KBM-7 (cell line): ENCODE measurements at regions not wholly inside any gene's neighbourhood (a gene's known extent, or its start where the extent isn't known, plus 50 kb on each side); places are given as distances from the start of the nearest gene placed in this dataset.

ENCODE experiments used
- DNase-seq: peaks from one replicate; pipeline ENCODE4 v3.0.0-alpha.2; 2015
- in situ Hi-C: fragments of 300-500 bp; cut with MboI; formaldehyde crosslinking; loops from 2 replicates; pipeline ENCODE4 v1.14.3; 2020; ENCODE audit warnings: low sequenced_read_pairs, low pct_unique_long_range_greater_than_20kb, mixed read lengths

- no peak for DNase-seq
- in situ Hi-C loops, result no loop called here
Measured at GRCh38 chr21:28828981-28829380, 163.7 kb downstream of the LTN1 start.

GRCh38 chr21:28828021-28828420, 164.7 kb downstream of the LTN1 start:
- in situ Hi-C loops, result no loop called here
- DNase-seq, result no peak

- no peak for DNase-seq
- in situ Hi-C loops, result no loop called here
Measured at GRCh38 chr21:28827422-28827821, 165.3 kb downstream of the LTN1 start.

GRCh38 chr21:28826569-28826968, 166.1 kb downstream of the LTN1 start:
- in situ Hi-C loops, result no loop called here
- no peak for DNase-seq

GRCh38 chr21:28826021-28826420, 166.7 kb downstream of the LTN1 start:
- in situ Hi-C loops, result no loop called here
- DNase-seq, result no peak

GRCh38 chr21:28823429-28823828, 169.2 kb downstream of the LTN1 start:
- no peak for DNase-seq

GRCh38 chr21:28822486-28823335, 170.0 kb downstream of the LTN1 start:
- in situ Hi-C loops, result no loop called here
- no peak for DNase-seq

More at GRCh38 chr21:28823429-28823828, 169.2 kb downstream of the LTN1 start:
- in situ Hi-C loops, result no loop called here

DNA sequence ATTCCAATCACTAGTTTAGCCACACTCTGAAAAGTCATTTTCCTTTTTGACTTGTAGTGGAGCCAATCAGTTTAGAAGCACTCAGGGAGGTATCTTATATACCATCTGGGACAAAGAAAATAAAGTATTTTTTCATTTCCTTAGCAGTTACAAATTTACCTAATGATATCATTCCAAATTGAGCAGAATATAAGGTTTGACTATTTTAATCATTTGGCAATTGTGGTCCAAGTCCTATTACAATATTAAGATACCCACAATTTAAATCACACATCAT, 170.6 kb downstream of the LTN1 start:
- in situ Hi-C loops, result no loop called here

GRCh38 chr21:28821276-28822122, 171.2 kb downstream of the LTN1 start:
- DNase-seq, result no peak
- in situ Hi-C loops, result no loop called here

More for the DNA sequence above, 170.6 kb downstream of the LTN1 start:
- DNase-seq, result no peak

DNA sequence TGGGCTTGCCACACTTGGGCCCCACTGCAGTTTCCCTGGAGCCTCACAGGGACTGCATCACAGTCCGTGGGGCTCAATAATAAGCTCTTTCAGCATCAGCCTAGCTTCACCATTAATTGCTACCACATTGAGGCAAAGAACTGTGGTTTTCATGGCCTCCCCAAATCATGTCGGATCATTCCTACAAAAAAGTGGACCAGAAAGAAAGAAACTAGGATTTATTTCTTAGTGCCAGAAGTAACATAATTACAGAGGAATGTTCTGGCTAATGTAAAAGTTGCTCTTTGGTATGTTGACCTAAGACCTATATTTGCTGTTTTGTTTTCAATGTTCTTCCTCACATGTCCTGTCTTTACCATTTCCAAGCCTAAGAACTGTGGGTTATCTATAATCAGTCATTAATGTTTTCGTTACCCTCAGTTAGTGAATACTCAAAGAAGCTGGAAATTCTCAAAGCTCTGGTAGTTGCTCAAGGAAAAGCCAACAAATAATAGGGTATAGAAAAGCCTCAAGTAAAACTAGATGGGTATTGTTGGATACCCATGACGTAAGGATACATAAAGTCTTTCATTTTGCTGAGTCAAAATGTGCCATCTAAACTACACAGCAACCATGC, 173.9 kb downstream of the LTN1 start:
- in situ Hi-C loops, result no loop called here
- DNase-seq, result no peak

DNA sequence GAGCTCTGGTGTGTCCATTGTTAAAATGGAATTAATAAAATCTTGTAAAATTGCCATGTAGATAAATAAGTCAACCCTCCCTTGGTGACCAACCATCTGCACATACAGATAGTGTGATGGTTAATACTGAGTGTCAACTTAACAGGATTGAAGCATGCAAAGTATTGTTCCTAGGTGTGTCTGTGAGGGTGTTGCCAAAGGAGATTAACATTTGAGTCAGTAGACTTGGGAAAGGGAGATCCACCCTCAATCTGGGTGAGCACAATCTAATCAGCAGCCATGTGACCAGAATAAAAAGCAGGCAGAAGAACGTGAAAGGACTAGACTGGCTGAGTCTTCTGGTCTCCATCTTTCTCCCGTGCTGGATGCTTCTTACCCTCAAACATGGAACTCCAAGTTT, 174.8 kb downstream of the LTN1 start:
- no peak for DNase-seq
- in situ Hi-C loops, result no loop called here

GRCh38 chr21:28811860-28812259, 180.8 kb downstream of the LTN1 start:
- in situ Hi-C loops, result no loop called here
- no peak for DNase-seq

GRCh38 chr21:28810826-28811524, 181.7 kb downstream of the LTN1 start:
- no peak for DNase-seq
- in situ Hi-C loops, result no loop called here

- DNase-seq, result no peak
- in situ Hi-C loops, result no loop called here
Measured at GRCh38 chr21:28805885-28806284, 186.8 kb downstream of the LTN1 start.

DNA sequence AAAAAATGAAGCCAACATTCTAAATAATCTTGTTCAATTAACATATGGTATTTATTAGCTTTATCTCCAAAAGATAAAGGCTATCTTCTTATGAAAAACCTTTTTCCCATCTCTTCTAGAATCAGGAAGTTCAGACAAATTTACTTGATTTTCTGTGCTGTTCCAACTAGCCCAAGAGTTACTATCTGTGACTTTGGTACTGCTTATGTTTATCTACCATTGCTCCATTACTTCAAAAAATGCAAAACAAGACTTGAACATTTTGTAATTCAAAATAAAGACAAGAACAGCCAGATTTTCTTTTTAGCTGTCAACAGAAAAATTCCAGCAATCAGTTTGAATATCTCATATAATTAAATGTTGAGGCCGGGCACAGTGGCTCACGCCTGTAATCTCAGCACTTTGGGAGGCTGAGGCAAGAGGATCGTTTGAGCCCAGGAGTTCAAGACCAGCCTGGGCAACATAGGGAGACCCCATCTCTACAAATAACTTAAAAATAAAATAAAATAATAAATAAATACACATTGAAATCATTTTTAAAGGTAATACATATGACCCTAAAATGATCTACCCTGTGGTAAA, 188.5 kb downstream of the LTN1 start:
- no peak for DNase-seq
- in situ Hi-C loops, result no loop called here

- in situ Hi-C loops, result no loop called here
- no peak for DNase-seq
Measured at GRCh38 chr21:28801906-28802305, 190.8 kb downstream of the LTN1 start.

- DNase-seq, result no peak
- in situ Hi-C loops, result no loop called here
Measured at GRCh38 chr21:28799926-28800325, 192.8 kb downstream of the LTN1 start.

DNA sequence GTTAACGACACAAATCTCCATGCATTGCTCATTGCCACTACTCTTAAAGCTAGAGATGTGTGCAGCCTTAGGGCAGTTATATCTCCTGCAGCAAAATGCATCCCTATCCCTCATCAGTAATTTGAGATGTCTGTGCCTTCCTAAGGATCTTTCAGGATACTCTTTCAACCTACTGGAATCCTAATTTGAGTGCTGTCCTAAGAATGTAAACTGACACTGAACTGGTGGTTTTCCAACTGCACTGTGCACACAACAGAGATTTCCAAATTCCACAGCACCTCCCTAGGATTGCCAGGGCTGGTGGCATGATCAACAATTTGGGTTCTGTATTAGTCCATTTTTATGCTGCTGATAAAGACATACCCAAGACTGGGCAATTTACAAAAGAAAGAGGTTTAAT, 193.9 kb downstream of the LTN1 start:
- in situ Hi-C loops, result no loop called here
- no peak for DNase-seq

- in situ Hi-C loops, result no loop called here
Measured at GRCh38 chr21:28795251-28795650, 197.4 kb downstream of the LTN1 start.

More at GRCh38 chr21:28795251-28795650, 197.4 kb downstream of the LTN1 start:
- no peak for DNase-seq
